HG03575 (cell line): ENCODE measurements at regions not wholly inside any gene's neighbourhood (a gene's known extent, or its start where the extent isn't known, plus 50 kb on each side); places are given as distances from the start of the nearest gene placed in this dataset.
"Not testable (repeated sequence)": the region's sequence is repeated elsewhere in the genome, so short reads cannot be mapped to it uniquely, and the experiment has no call there.

Source experiments
- ATAC-seq: cut with Tn5 transposase; IDR thresholded peaks from one replicate; pipeline ENCODE4 v1.9.1; 2021; ENCODE audit not compliant: unreplicated experiment, insufficient number of reproducible peaks, low FRiP score; ENCODE audit errors: extremely low read depth

GRCh38 chr5:109283086-109283485, 126.7 kb downstream of the PJA2 start:
- not testable (repeated sequence) for ATAC-seq

- ATAC-seq = no peak
Measured at GRCh38 chr5:109281136-109281690, 128.6 kb downstream of the PJA2 start.

- no peak for ATAC-seq
Measured at GRCh38 chr5:109278141-109278540, 131.6 kb downstream of the PJA2 start.

- ATAC-seq = no peak
Measured at GRCh38 chr5:109275919-109276318, 133.9 kb downstream of the PJA2 start.

GRCh38 chr5:109273594-109273993, 136.2 kb downstream of the PJA2 start:
- no peak for ATAC-seq

GRCh38 chr5:109267283-109267682, 142.5 kb downstream of the PJA2 start:
- no peak for ATAC-seq

GRCh38 chr5:109258755-109259154, 151.0 kb downstream of the PJA2 start:
- ATAC-seq = no peak

GRCh38 chr5:109256486-109256885, 153.3 kb downstream of the PJA2 start:
- no peak for ATAC-seq

- ATAC-seq = no peak
Measured at GRCh38 chr5:109254511-109254910, 155.3 kb downstream of the PJA2 start.

GRCh38 chr5:109253262-109253661, 156.5 kb downstream of the PJA2 start:
- no peak for ATAC-seq

- no peak for ATAC-seq
Measured at GRCh38 chr5:109252731-109253130, 157.0 kb downstream of the PJA2 start.

- ATAC-seq = no peak
Measured at GRCh38 chr5:109250533-109251329, 159.0 kb downstream of the PJA2 start.

GRCh38 chr5:109250080-109250479, 159.7 kb downstream of the PJA2 start:
- no peak for ATAC-seq

- ATAC-seq = no peak
Measured at GRCh38 chr5:109249126-109249525, 160.6 kb downstream of the PJA2 start.

GRCh38 chr5:109247986-109248385, 161.8 kb downstream of the PJA2 start:
- peak; percentile 56 for ATAC-seq

GRCh38 chr5:109246841-109247592, 162.8 kb downstream of the PJA2 start:
- ATAC-seq = no peak
